WTC11 (cell line): ENCODE measurements at regions not wholly inside any gene's neighbourhood (a gene's known extent, or its start where the extent isn't known, plus 50 kb on each side); places are given as distances from the start of the nearest gene placed in this dataset.
A peak's percentile ranks its signal among the peaks of the same experiment; 100 is the strongest.

Experiments
- ATAC-seq: fragments of 200-7000 bp; cut with Tn5 transposase; 2 replicates; pipeline ENCODE4 v1.10.0; 2021; ENCODE audit warnings: mild to moderate bottlenecking, moderate library complexity
- CTCF ChIA-PET: fragments of 300-600 bp; sonication (Branson Sonifier 250); formaldehyde crosslinking; loops from one replicate; lab custom pipeline; 2021; ENCODE audit warnings: antibody characterized with exemption; lab: Charles Lee
- POLR2A ChIA-PET: fragments of 350-600 bp; sonication (Branson Sonifier 250); formaldehyde crosslinking; loops from one replicate; lab custom pipeline; 2021; ENCODE audit warnings: antibody characterized with exemption; lab: Charles Lee
- DNase-seq: peaks from one replicate; pipeline ENCODE4 v3.0.0; 2021; ENCODE audit warnings: low spot score
- H3K27ac Mint-ChIP-seq: 2 replicates; pipeline ENCODE4 v1.8.0; 2021; ENCODE audit warnings: mixed read lengths
- H3K27me3 Mint-ChIP-seq: 2 replicates; pipeline ENCODE4 v1.8.0; 2021; ENCODE audit warnings: low read depth, mild to moderate bottlenecking, moderate library complexity, mixed read lengths
- H3K36me3 Mint-ChIP-seq: 2 replicates; pipeline ENCODE4 v1.8.0; 2021; ENCODE audit warnings: mixed read lengths
- H3K4me1 Mint-ChIP-seq: 2 replicates; pipeline ENCODE4 v1.8.0; 2022; ENCODE audit warnings: mixed read lengths
- H3K4me3 Mint-ChIP-seq: 2 replicates; pipeline ENCODE4 v1.8.0; 2021; ENCODE audit warnings: mild to moderate bottlenecking, moderate library complexity, mixed read lengths
- H3K9me3 Mint-ChIP-seq: 2 replicates; pipeline ENCODE4 v1.8.0; 2021; ENCODE audit warnings: mixed read lengths
- AR ChIP-seq: fragments of 250-450 bp; sonication (Bioruptor Pico); IDR thresholded peaks from 2 replicates; pipeline ENCODE4 v1.9.0; 2021; ENCODE audit warnings: mild to moderate bottlenecking
- MAX ChIP-seq: sonication (generic); formaldehyde crosslinking; IDR thresholded peaks from 2 replicates; pipeline ENCODE4 v1.8.0; 2022; ENCODE audit warnings: mild to moderate bottlenecking, missing genetic modification reagents
- NR1H2 ChIP-seq: sonication (generic); formaldehyde crosslinking; IDR thresholded peaks from 2 replicates; pipeline ENCODE4 v1.9.0; 2021; ENCODE audit warnings: mild to moderate bottlenecking, moderate library complexity, missing genetic modification reagents
- PREB ChIP-seq: sonication (generic); formaldehyde crosslinking; IDR thresholded peaks from 2 replicates; pipeline ENCODE4 v1.8.1; 2022; ENCODE audit warnings: mild to moderate bottlenecking, missing genetic modification reagents, moderate library complexity, borderline replicate concordance
- SP1 ChIP-seq: sonication (generic); formaldehyde crosslinking; conservative IDR thresholded peaks from 2 replicates; pipeline ENCODE4 v1.8.1; 2022; ENCODE audit warnings: missing genetic modification reagents
- TEAD1 ChIP-seq: sonication (generic); formaldehyde crosslinking; IDR thresholded peaks from 2 replicates; pipeline ENCODE4 v1.8.0; 2022; ENCODE audit warnings: mild to moderate bottlenecking, missing genetic modification reagents
- ZNF263 ChIP-seq: sonication (generic); formaldehyde crosslinking; IDR thresholded peaks from 2 replicates; pipeline ENCODE4 v1.8.1; 2022; ENCODE audit warnings: low read depth, mild to moderate bottlenecking, moderate library complexity, missing genetic modification reagents
- ZNF423 ChIP-seq: fragments of 250-450 bp; sonication (Bioruptor Pico); IDR thresholded peaks from 2 replicates; pipeline ENCODE4 v2.1.2; 2022; ENCODE audit warnings: mild to moderate bottlenecking, moderate library complexity
- TF ChIP-seq, protein P1 (sequence below): sonication (generic); formaldehyde crosslinking; IDR thresholded peaks from 2 replicates; pipeline ENCODE4 v1.8.0; 2023; ENCODE audit warnings: mild to moderate bottlenecking, missing genetic modification reagents
- TF ChIP-seq, protein P2 (sequence below): sonication (generic); formaldehyde crosslinking; IDR thresholded peaks from 2 replicates; pipeline ENCODE4 v1.8.1; 2023; ENCODE audit warnings: mild to moderate bottlenecking, moderate library complexity, missing genetic modification reagents

DNA sequence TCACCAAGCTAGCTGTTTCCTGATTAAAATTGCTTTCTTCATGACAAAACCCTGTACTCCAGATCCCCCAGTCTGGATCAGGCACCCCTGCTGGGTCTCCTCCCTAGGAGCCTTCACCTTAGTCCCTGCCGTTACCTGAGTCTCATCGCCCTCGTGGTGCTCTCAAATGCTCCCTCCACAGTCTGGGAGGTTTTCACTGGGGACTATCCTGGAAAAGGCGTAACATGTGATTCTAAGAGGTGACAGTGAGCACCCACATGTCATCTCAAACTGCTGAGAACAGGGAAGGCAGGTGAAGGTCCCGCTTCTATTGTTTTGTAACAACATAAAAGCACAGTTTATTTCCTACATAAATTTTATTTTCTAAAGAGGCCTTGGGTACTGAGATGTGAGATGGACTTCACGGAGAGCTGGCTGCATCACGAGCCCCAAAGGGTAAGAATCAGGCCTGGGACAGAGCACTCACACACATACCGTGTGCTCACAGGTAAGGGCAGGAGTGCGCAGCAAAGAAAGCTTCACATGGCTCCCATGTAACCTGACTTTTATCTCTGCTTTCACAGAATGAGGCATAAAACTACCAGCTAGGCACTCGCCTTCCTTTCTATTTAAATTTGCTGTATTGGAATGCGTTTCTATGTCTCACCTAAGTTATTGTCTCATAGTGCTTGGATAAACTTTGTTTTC is 531.5 kb downstream of the RNF144A start:
- Mint-ChIP-seq H3K4me1 (peaks cover 39% of the 10 kb centered on the region), H3K4me3 (no peak overlapping the region), H3K27me3 (no peaks in the 10 kb centered on the region), H3K27ac (no peak overlapping the region), H3K36me3 (no peaks in the 10 kb centered on the region), H3K9me3 (peaks cover 7% of the 10 kb centered on the region; the same call in 1 of the 2 replicates)
- DNase-seq (no peak), ATAC-seq (peak; percentile 48)
- TF ChIP-seq ZNF423 = 0 out of 2 replicates have a peak, but pooled peaks have one; percentile 27
- TF ChIP-seq SP1 (CRISPR knock-in tag) = no peak
- TF ChIP-seq MAX (CRISPR knock-in tag) = peak; percentile 36; the same call in 1 of the 2 replicates
- TF ChIP-seq, protein P1, sequence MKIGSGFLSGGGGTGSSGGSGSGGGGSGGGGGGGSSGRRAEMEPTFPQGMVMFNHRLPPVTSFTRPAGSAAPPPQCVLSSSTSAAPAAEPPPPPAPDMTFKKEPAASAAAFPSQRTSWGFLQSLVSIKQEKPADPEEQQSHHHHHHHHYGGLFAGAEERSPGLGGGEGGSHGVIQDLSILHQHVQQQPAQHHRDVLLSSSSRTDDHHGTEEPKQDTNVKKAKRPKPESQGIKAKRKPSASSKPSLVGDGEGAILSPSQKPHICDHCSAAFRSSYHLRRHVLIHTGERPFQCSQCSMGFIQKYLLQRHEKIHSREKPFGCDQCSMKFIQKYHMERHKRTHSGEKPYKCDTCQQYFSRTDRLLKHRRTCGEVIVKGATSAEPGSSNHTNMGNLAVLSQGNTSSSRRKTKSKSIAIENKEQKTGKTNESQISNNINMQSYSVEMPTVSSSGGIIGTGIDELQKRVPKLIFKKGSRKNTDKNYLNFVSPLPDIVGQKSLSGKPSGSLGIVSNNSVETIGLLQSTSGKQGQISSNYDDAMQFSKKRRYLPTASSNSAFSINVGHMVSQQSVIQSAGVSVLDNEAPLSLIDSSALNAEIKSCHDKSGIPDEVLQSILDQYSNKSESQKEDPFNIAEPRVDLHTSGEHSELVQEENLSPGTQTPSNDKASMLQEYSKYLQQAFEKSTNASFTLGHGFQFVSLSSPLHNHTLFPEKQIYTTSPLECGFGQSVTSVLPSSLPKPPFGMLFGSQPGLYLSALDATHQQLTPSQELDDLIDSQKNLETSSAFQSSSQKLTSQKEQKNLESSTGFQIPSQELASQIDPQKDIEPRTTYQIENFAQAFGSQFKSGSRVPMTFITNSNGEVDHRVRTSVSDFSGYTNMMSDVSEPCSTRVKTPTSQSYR (CRISPR knock-in tag) = no peak
- POLR2A ChIA-PET = no interaction called here
- CTCF ChIA-PET = interaction anchor here (0.8 kb wide), 1 partner anchor 223 kb away, joined by 4 read pairs; no protein-coding TSS in a partner anchor

- no peak overlapping the region for H3K27ac Mint-ChIP-seq
- ATAC-seq (peak; percentile 77), DNase-seq (no peak)
- CTCF ChIA-PET = interaction anchor here (0.8 kb wide), 1 partner anchor 222 kb away, joined by 4 read pairs; no protein-coding TSS in a partner anchor
- peaks cover 7% of the 10 kb centered on the region; the same call in 1 of the 2 replicates for H3K9me3 Mint-ChIP-seq
- POLR2A ChIA-PET = no interaction called here
- H3K4me3 Mint-ChIP-seq = no peak overlapping the region
- H3K36me3 Mint-ChIP-seq = no peaks in the 10 kb centered on the region
- no peaks in the 10 kb centered on the region for H3K27me3 Mint-ChIP-seq
- peaks cover 44% of the 10 kb centered on the region for H3K4me1 Mint-ChIP-seq
- TF ChIP-seq PREB (CRISPR knock-in tag) = no peak
- peak; percentile 50; the same call in 1 of the 2 replicates for TF ChIP-seq ZNF423
- TF ChIP-seq, all 79 proteins: peak for 1
Measured at GRCh38 chr2:7449298-7449697, 532.1 kb downstream of the RNF144A start.

GRCh38 chr2:7450188-7450832 is 533.1 kb downstream of the RNF144A start:
- POLR2A ChIA-PET = no interaction called here
- Mint-ChIP-seq H3K27me3 (no peaks in the 10 kb centered on the region), H3K36me3 (no peaks in the 10 kb centered on the region), H3K4me3 (no peak overlapping the region), H3K4me1 (peaks cover 44% of the 10 kb centered on the region)
- no peak for DNase-seq
- TF ChIP-seq, protein P2, sequence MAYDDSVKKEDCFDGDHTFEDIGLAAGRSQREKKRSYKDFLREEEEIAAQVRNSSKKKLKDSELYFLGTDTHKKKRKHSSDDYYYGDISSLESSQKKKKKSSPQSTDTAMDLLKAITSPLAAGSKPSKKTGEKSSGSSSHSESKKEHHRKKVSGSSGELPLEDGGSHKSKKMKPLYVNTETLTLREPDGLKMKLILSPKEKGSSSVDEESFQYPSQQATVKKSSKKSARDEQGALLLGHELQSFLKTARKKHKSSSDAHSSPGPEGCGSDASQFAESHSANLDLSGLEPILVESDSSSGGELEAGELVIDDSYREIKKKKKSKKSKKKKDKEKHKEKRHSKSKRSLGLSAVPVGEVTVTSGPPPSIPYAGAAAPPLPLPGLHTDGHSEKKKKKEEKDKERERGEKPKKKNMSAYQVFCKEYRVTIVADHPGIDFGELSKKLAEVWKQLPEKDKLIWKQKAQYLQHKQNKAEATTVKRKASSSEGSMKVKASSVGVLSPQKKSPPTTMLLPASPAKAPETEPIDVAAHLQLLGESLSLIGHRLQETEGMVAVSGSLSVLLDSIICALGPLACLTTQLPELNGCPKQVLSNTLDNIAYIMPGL (CRISPR knock-in tag) = no peak
- no peak for TF ChIP-seq AR (CRISPR knock-in tag)
- TF ChIP-seq TEAD1 (CRISPR knock-in tag) = no peak
- no peak for TF ChIP-seq ZNF263
- TF ChIP-seq NR1H2 (CRISPR knock-in tag) = no peak
- TF ChIP-seq, all 79 proteins: peak for 0
- Mint-ChIP-seq H3K27ac (no peak overlapping the region), H3K9me3 (peaks cover 7% of the 10 kb centered on the region; the same call in 1 of the 2 replicates)
- CTCF ChIA-PET = no interaction called here
- ATAC-seq = no peak
